ENCODE measurements at regions not wholly inside any gene's neighbourhood (a gene's known extent, or its start where the extent isn't known, plus 50 kb on each side); places are given as distances from the start of the nearest gene placed in this dataset.

- DNase-seq (ENCODE audit: insufficient read length, low spot score) (no peak), FAIRE-seq (no peak)
- no peak for TF ChIP-seq POLR2A (IDR thresholded peaks at IDR 0.05; ENCODE audit: low read depth, low read length)
Observed at GRCh38 chr3:157824281-157824680, 281.9 kb downstream of the SHOX2 start.

DNA sequence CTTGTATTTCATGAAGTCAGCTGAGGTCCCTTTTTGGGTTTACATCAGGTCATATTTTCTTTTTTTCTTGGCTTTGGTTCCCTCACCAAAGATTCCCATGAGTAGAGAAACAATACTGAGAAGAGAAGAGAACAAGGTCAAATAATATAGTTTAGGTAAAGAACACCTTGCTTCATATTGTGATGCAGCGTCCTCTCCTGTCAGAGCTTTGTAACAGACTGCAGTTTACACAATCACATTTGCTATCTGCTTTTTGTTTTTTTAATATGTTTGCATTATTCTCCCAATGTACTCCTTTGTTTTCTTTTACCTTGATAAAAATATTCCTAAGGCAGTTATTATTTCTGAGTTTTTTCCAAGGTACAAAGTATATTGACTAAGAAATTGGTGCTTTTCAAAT, 283.2 kb downstream of the SHOX2 start:
- FAIRE-seq (no peak), DNase-seq (ENCODE audit: insufficient read length, low spot score) (no peak)
- TF ChIP-seq POLR2A (IDR thresholded peaks at IDR 0.05; ENCODE audit: low read depth, low read length), result no peak

DNA sequence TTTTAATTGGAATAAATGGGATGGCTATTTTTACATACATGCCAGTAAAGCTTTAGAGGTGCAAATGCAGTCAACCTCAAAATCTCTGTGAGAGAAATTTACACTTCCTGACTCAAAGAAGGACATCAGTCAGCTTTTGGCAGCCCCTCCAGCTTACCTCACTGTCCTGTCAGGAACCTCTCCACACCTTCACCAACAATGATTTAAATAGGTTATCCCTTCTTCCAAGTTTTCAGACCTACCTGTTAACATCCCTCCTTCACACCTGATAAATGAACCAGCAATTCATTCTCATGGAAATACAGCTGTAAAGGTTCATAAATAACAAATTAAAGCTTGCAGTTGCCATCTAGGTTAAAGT, 286.1 kb downstream of the SHOX2 start:
- DNase-seq (ENCODE audit: insufficient read length, low spot score), result no peak
- TF ChIP-seq POLR2A (IDR thresholded peaks at IDR 0.05; ENCODE audit: low read depth, low read length), result no peak
- FAIRE-seq, result no peak

DNA sequence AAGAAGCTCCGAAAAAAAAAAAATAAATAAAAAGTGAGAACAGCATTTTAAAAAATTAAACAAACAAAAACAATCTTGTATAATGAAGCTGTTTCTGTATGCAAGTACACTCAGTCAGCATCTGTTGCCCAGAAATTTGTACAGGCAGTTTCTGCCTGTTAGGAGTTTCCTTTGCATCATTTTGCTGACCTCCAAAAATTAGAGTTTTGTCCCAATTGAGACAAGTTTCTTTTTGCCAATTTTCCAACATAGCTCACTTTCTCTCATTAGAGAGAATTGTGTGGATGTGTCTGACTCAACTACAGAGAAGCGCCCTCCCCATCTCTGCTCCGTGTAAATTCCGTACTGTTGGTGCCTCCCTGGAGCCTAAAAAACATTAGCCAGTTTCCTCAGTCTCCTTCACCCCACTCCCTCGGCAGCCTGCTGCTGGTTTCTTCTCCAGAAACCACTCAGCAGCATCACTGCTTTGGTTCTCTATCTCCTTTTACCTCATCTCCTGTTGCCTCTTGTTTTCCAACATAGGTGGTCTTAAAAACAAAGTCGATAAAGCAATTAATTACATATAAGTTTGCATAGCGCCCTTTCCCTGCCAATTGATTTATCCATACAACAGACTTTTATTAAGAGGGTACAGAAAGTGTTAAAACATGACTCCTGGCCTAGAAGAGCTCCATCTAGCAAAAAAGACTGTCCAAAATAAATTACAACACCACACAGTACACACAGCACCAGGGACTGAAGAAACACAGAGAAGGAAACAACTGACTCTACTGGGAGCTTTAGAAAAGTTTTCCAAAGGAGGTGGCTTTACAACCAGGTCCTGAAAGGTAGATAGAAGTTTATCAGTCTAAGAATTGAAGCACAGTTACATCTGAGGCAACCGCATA, 286.7 kb downstream of the SHOX2 start:
- DNase-seq (ENCODE audit: insufficient read length, low spot score) (no peak), FAIRE-seq (no peak)
- no peak for TF ChIP-seq POLR2A (IDR thresholded peaks at IDR 0.05; ENCODE audit: low read depth, low read length)

GRCh38 chr3:157816896-157817295, 289.3 kb downstream of the SHOX2 start:
- no peak for TF ChIP-seq POLR2A (IDR thresholded peaks at IDR 0.05; ENCODE audit: low read depth, low read length)
- FAIRE-seq, result no peak

GRCh38 chr3:157816296-157816695, 289.9 kb downstream of the SHOX2 start:
- no peak for DNase-seq (ENCODE audit: insufficient read length, low spot score)
- FAIRE-seq, result no peak
- TF ChIP-seq POLR2A (IDR thresholded peaks at IDR 0.05; ENCODE audit: low read depth, low read length), result no peak

More at GRCh38 chr3:157816896-157817295, 289.3 kb downstream of the SHOX2 start:
- no peak for DNase-seq (ENCODE audit: insufficient read length, low spot score)

- DNase-seq (ENCODE audit: insufficient read length, low spot score) (no peak), FAIRE-seq (no peak)
- TF ChIP-seq POLR2A (IDR thresholded peaks at IDR 0.05; ENCODE audit: low read depth, low read length), result no peak
Observed at GRCh38 chr3:157815739-157816138, 290.5 kb downstream of the SHOX2 start.

DNA sequence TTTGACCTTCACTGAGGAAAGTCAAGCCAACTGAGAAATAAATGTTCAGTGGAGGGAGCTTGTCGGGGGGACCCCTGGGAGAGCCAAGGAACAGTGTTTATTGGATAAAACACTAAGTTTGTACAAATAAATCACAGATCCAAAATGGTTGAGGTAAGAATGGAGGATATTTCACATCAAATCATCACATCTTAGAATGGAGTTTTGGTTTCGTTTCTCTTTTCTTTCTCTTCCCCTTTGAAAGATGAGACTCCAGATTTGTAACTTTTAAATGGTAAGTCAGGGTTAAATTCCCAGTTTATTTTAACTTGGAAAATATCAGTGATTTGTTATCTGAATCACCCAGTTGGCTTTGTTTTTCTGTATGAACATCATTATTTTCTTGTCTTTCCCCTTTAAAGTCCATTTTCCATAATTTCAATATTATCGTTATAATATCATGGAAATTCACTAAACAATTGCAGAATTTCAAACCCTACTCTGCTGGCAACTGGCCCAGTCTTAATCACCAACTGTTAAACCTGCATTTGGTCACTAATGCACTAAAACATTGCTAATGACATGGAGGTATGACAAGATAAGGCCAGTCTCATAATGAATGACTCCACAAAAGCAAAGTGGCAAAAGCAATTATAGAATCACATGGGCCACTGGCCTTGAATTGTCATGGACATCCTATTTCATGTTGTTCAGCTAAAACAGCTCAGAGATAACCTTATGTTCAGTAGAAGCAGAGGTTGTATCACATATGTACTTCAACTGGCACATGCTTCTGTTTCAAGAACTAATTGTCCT, 295.1 kb downstream of the SHOX2 start:
- peak; percentile 48 for FAIRE-seq
- no peak for TF ChIP-seq POLR2A (IDR thresholded peaks at IDR 0.05; ENCODE audit: low read depth, low read length)
- no peak for DNase-seq (ENCODE audit: insufficient read length, low spot score)

DNA sequence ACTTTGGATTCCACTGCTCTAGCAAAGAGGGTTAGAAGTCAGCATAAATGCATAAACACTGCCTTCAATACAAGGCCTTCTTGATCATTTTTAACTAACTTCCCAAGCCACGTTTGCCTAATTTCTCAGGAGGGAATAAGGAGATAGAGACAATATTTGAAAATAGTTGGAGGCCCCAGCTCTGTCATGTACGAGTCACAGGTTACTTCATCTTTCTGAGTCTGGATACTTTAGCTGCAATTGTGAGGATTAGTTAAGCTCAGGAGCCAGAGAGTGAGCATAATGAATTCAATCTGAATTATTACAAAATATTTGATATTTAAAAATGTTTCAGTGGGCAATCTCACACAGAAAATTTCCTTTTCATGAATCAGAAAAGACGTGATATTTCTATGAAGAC, 298.9 kb downstream of the SHOX2 start:
- DNase-seq (ENCODE audit: insufficient read length, low spot score), result no peak
- FAIRE-seq, result no peak
- TF ChIP-seq POLR2A (IDR thresholded peaks at IDR 0.05; ENCODE audit: low read depth, low read length), result no peak

- DNase-seq (ENCODE audit: insufficient read length, low spot score) (no peak), FAIRE-seq (no peak)
- no peak for TF ChIP-seq POLR2A (IDR thresholded peaks at IDR 0.05; ENCODE audit: low read depth, low read length)
Observed at GRCh38 chr3:157805538-157805937, 300.7 kb downstream of the SHOX2 start.

DNA sequence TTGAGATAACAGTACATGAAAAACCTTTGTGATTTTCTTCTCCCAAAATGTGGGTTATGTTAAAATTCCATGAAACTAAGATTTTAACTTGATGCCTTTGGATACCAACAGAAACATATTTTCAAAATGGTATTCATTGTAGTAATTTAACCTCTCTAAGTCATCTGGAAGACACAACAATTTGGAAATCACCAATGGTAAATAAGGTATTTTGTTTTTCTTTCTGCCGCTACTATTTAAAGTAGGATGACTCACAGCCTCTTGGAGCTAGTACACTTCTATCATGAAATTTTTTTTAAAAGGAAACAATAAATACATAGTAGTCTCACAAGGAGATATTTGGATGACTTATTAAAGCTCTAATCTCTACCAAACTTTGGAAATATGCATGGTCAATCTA, 291.6 kb upstream of the VEPH1 start:
- DNase-seq (ENCODE audit: insufficient read length, low spot score), result no peak
- peak; percentile 74 for FAIRE-seq
- TF ChIP-seq POLR2A (IDR thresholded peaks at IDR 0.05; ENCODE audit: low read depth, low read length), result no peak

GRCh38 chr3:157793745-157794144, 290.5 kb upstream of the VEPH1 start:
- FAIRE-seq (no peak), DNase-seq (ENCODE audit: insufficient read length, low spot score) (no peak)
- no peak for TF ChIP-seq POLR2A (IDR thresholded peaks at IDR 0.05; ENCODE audit: low read depth, low read length)

GRCh38 chr3:157789162-157789561, 285.9 kb upstream of the VEPH1 start:
- TF ChIP-seq POLR2A (IDR thresholded peaks at IDR 0.05; ENCODE audit: low read depth, low read length), result no peak
- FAIRE-seq (peak; percentile 65), DNase-seq (ENCODE audit: insufficient read length, low spot score) (no peak)

DNA sequence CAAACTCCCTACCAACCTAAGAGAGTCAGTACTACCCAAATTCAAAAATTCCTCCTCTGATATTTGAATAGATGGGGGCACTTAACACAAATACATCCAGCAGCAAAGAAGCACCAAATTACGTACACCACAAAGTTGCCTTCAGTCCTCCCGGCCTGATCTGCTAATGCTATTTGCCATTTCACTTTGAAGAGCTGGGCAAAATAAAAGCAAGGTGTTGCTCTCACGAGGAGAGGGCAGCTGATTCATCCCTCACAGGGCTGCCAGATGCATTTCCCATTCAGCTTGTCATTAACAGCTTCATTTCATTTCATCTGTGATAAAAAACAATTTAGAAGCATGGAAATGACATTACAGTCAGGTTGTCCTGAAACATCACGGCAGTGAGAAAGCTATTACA, 283.4 kb upstream of the VEPH1 start:
- no peak for DNase-seq (ENCODE audit: insufficient read length, low spot score)
- TF ChIP-seq POLR2A (IDR thresholded peaks at IDR 0.05; ENCODE audit: low read depth, low read length), result no peak
- FAIRE-seq, result no peak

- TF ChIP-seq POLR2A (IDR thresholded peaks at IDR 0.05; ENCODE audit: low read depth, low read length), result no peak
- FAIRE-seq (peak; percentile 90), DNase-seq (ENCODE audit: insufficient read length, low spot score) (no peak)
Observed at GRCh38 chr3:157786211-157786610, 283.0 kb upstream of the VEPH1 start.

All from H54 (cell line).